H9 (cell line): ENCODE measurements at regions not wholly inside any gene's neighbourhood (a gene's known extent, or its start where the extent isn't known, plus 50 kb on each side); places are given as distances from the start of the nearest gene placed in this dataset.

Source experiments
- DNase-seq: peaks from one replicate; pipeline ENCODE4 v3.0.0-alpha.2; 2017
- H2AFZ ChIP-seq: one replicate; pipeline ENCODE4 v1.6.1; 2013; ENCODE audit warnings: mild to moderate bottlenecking, low read length, control low read depth, moderate library complexity
- H2AK5ac ChIP-seq: 2 replicates; pipeline ENCODE4 v1.6.1; 2013; ENCODE audit warnings: low read length, control low read depth, mixed read lengths; ENCODE audit not compliant: insufficient read length
- H2BK120ac ChIP-seq: one replicate; pipeline ENCODE4 v1.6.1; 2013; ENCODE audit warnings: low read depth, mild to moderate bottlenecking, low read length, control low read depth, inconsistent platforms; ENCODE audit not compliant: poor library complexity, severe bottlenecking
- H2BK12ac ChIP-seq: 2 replicates; pipeline ENCODE4 v1.6.1; 2013; ENCODE audit warnings: low read length, control low read depth, mixed read lengths, low read depth; ENCODE audit not compliant: insufficient read length
- H2BK15ac ChIP-seq: 2 replicates; pipeline ENCODE4 v1.6.1; 2013; ENCODE audit warnings: low read depth, low read length, control low read depth
- H2BK20ac ChIP-seq: one replicate; pipeline ENCODE4 v1.6.1; 2013; ENCODE audit warnings: low read depth, mild to moderate bottlenecking, low read length, control low read depth, inconsistent platforms; ENCODE audit not compliant: poor library complexity, severe bottlenecking
- H2BK5ac ChIP-seq: 2 replicates; pipeline ENCODE4 v1.6.1; 2013; ENCODE audit warnings: low read length, control low read depth, mixed read lengths; ENCODE audit not compliant: insufficient read length
- H3K14ac ChIP-seq: 2 replicates; pipeline ENCODE4 v1.6.1; 2013; ENCODE audit warnings: low read length, control low read depth; ENCODE audit not compliant: insufficient read depth
- H3K18ac ChIP-seq: 2 replicates; pipeline ENCODE4 v1.6.1; 2013; ENCODE audit warnings: low read depth, mild to moderate bottlenecking, mixed read lengths, low read length, control low read depth; ENCODE audit not compliant: insufficient read length
- H3K23ac ChIP-seq: 2 replicates; pipeline ENCODE4 v1.6.1; 2013; ENCODE audit warnings: low read length, control low read depth, mixed read lengths, low read depth; ENCODE audit not compliant: insufficient read length
- H3K23me2 ChIP-seq: 2 replicates; pipeline ENCODE4 v1.6.1; 2013; ENCODE audit warnings: low read depth, mild to moderate bottlenecking, mixed read lengths, low read length, control low read depth; ENCODE audit not compliant: insufficient read length, poor library complexity, severe bottlenecking
- H3K27ac ChIP-seq: 2 replicates; pipeline ENCODE4 v1.5.1; 2013; ENCODE audit warnings: low read length, control low read depth, mixed read lengths, low read depth; ENCODE audit not compliant: insufficient read length
- H3K27me3 ChIP-seq: 2 replicates; pipeline ENCODE4 v1.6.1; 2013; ENCODE audit warnings: low read length, control low read depth, inconsistent platforms; ENCODE audit not compliant: insufficient read depth
- H3K4ac ChIP-seq: 2 replicates; pipeline ENCODE4 v1.6.1; 2013; ENCODE audit warnings: low read depth, mild to moderate bottlenecking, control low read depth, inconsistent platforms, low read length, moderate library complexity
- H3K4me1 ChIP-seq: 2 replicates; pipeline ENCODE4 v1.6.1; 2013; ENCODE audit warnings: low read length, control low read depth, inconsistent platforms; ENCODE audit not compliant: insufficient read depth
- H3K4me2 ChIP-seq: 2 replicates; pipeline ENCODE4 v1.6.1; 2013; ENCODE audit warnings: low read length, control low read depth, mixed read lengths; ENCODE audit not compliant: insufficient read length, insufficient read depth
- H3K56ac ChIP-seq: 2 replicates; pipeline ENCODE4 v1.6.1; 2013; ENCODE audit warnings: low read depth, mild to moderate bottlenecking, mixed read lengths, low read length, control low read depth; ENCODE audit not compliant: insufficient read length
- H3K79me1 ChIP-seq: 2 replicates; pipeline ENCODE4 v1.6.1; 2013; ENCODE audit warnings: low read depth, mild to moderate bottlenecking, moderate library complexity, low read length, control low read depth, inconsistent platforms; ENCODE audit not compliant: insufficient read depth, poor library complexity, severe bottlenecking
- H3K79me2 ChIP-seq: 2 replicates; pipeline ENCODE4 v1.6.1; 2013; ENCODE audit warnings: low read length, control low read depth, inconsistent platforms; ENCODE audit not compliant: insufficient read depth
- H3K9ac ChIP-seq: 2 replicates; pipeline ENCODE4 v1.6.1; 2013; ENCODE audit warnings: low read length, control low read depth, mixed read lengths; ENCODE audit not compliant: insufficient read length; ENCODE audit errors: extremely low read depth
- H3K9me3 ChIP-seq: one replicate; pipeline ENCODE4 v1.6.1; 2013; ENCODE audit warnings: low read depth, low read length, inconsistent platforms; ENCODE audit not compliant: control insufficient read depth
- H3T11ph ChIP-seq: one replicate; pipeline ENCODE4 v1.6.1; 2013; ENCODE audit warnings: mild to moderate bottlenecking, low read length, control low read depth, inconsistent platforms
- H4K20me1 ChIP-seq: one replicate; pipeline ENCODE4 v1.6.1; 2013; ENCODE audit not compliant: control insufficient read depth, insufficient read length, insufficient read depth
- H4K5ac ChIP-seq: 2 replicates; pipeline ENCODE4 v1.6.1; 2013; ENCODE audit warnings: low read depth, mild to moderate bottlenecking, mixed read lengths, low read length, control low read depth; ENCODE audit not compliant: insufficient read length
- H4K8ac ChIP-seq: replicated peaks from 2 replicates; pipeline ENCODE4 v1.6.1; 2013; ENCODE audit warnings: low read length, control low read depth, mixed read lengths, low read depth; ENCODE audit not compliant: insufficient read length
- H4K91ac ChIP-seq: 2 replicates; pipeline ENCODE4 v1.6.1; 2013; ENCODE audit warnings: low read depth, mild to moderate bottlenecking, moderate library complexity, mixed read lengths, low read length, control low read depth; ENCODE audit not compliant: insufficient read length
- H3K27ac Mint-ChIP-seq, 3 experiments: 2 replicates in 2 of 3; 3 replicates in 1 of 3; pipeline ENCODE4 v1.8.0; 2020 to 2021; ENCODE audit warnings: mixed read lengths in 3 of 3, mild to moderate bottlenecking in 1 of 3, moderate library complexity in 1 of 3
- H3K27me3 Mint-ChIP-seq: 2 replicates; pipeline ENCODE4 v1.8.0; 2021; ENCODE audit warnings: low read depth, mild to moderate bottlenecking, moderate library complexity, mixed read lengths
- H3K36me3 Mint-ChIP-seq, 3 experiments: 2 replicates in 2 of 3; 3 replicates in 1 of 3; pipeline ENCODE4 v1.8.0; 2020 to 2021; ENCODE audit warnings: low read depth in 3 of 3, mixed read lengths in 3 of 3; ENCODE audit not compliant: insufficient read depth in 1 of 3
- H3K4me1 Mint-ChIP-seq, 2 experiments: 2 replicates each; pipeline ENCODE4 v1.8.0; 2020; ENCODE audit warnings: mixed read lengths in 2 of 2
- H3K4me3 Mint-ChIP-seq, 2 experiments: 2 replicates in 1 of 2; 3 replicates in 1 of 2; pipeline ENCODE4 v1.8.0; 2020 to 2021; ENCODE audit warnings: mild to moderate bottlenecking in 2 of 2, mixed read lengths in 2 of 2, moderate library complexity in 1 of 2
- H3K9me3 Mint-ChIP-seq, 2 experiments: 2 replicates in 1 of 2; 3 replicates in 1 of 2; pipeline ENCODE4 v1.8.0; 2020; ENCODE audit warnings: mild to moderate bottlenecking in 2 of 2, mixed read lengths in 2 of 2, moderate library complexity in 1 of 2
- WGBS: extraction: QIAGEN DNeasy Blood & Tissue Kit; methylation state at CpG from one replicate; pipeline ENCODE4 v1.1.7; 2013; ENCODE audit warnings: missing lambda C conversion rate, low lambda C conversion rate, mixed read lengths; ENCODE audit not compliant: insufficient read length; ENCODE audit errors: extremely low coverage; 5-methylcytosine and 5-hydroxymethylcytosine counted together
- TF ChIP-seq, protein P1 (sequence below): fragments of 200-600 bp; sonication (generic); conservative IDR thresholded peaks from 3 replicates; pipeline ENCODE4 v1.8.0; 2021; ENCODE audit warnings: antibody characterized with exemption, mild to moderate bottlenecking

- Histone ChIP-seq H3K4me1 (peaks cover 7% of the 10 kb centered on the region; the same call in 1 of the 2 replicates), H4K20me1 (no peaks in the 10 kb centered on the region), H2AFZ (no peak overlapping the region), H3K4me2 (no peak overlapping the region), H3K23me2 (no peaks in the 10 kb centered on the region), H2BK15ac (no peak overlapping the region), H3K79me1 (no peaks in the 10 kb centered on the region), H3K27ac (no peak overlapping the region), H3K18ac (no peak overlapping the region), H3K23ac (no peak overlapping the region), H2BK5ac (no peak overlapping the region), H3K9ac (no peak overlapping the region), H3K56ac (no peak overlapping the region), H3K14ac (no peak overlapping the region), H2AK5ac (no peak overlapping the region), H4K91ac (no peak overlapping the region), H2BK20ac (no peak overlapping the region), H4K8ac (no peak overlapping the region), H3K79me2 (no peaks in the 10 kb centered on the region), H4K5ac (no peak overlapping the region), H3K9me3 (no peaks in the 10 kb centered on the region), H3K27me3 (no peaks in the 10 kb centered on the region), H3T11ph (no peak overlapping the region), H2BK120ac (no peak overlapping the region), H3K4ac (no peak overlapping the region), H2BK12ac (no peak overlapping the region)
- Mint-ChIP-seq H3K4me3 (no peak overlapping the region), H3K36me3 (no peaks in the 10 kb centered on the region; a peak in 1 of 7 replicates), H3K27ac (no peak overlapping the region), H3K27me3 (no peaks in the 10 kb centered on the region; the same call in 1 of the 2 replicates), H3K9me3 (no peaks in the 10 kb centered on the region; a peak in 1 of 5 replicates), H3K4me1 (peaks cover 8% of the 10 kb centered on the region in 2 experiments)
- TF ChIP-seq, protein P1, sequence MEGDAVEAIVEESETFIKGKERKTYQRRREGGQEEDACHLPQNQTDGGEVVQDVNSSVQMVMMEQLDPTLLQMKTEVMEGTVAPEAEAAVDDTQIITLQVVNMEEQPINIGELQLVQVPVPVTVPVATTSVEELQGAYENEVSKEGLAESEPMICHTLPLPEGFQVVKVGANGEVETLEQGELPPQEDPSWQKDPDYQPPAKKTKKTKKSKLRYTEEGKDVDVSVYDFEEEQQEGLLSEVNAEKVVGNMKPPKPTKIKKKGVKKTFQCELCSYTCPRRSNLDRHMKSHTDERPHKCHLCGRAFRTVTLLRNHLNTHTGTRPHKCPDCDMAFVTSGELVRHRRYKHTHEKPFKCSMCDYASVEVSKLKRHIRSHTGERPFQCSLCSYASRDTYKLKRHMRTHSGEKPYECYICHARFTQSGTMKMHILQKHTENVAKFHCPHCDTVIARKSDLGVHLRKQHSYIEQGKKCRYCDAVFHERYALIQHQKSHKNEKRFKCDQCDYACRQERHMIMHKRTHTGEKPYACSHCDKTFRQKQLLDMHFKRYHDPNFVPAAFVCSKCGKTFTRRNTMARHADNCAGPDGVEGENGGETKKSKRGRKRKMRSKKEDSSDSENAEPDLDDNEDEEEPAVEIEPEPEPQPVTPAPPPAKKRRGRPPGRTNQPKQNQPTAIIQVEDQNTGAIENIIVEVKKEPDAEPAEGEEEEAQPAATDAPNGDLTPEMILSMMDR: no peak
- no CpG with 5 or more reads among the region's 3 CpGs for WGBS
- DNase-seq: no peak
Observed at GRCh38 chrX:3527811-3528210, 181.4 kb upstream of the MXRA5 start.
